Rectal smooth muscle tissue (tissue), 1 donor: ENCODE measurements at regions not wholly inside any gene's neighbourhood (a gene's known extent, or its start where the extent isn't known, plus 50 kb on each side); places are given as distances from the start of the nearest gene placed in this dataset.
"Not testable (repeated sequence)": the region's sequence is repeated elsewhere in the genome, so short reads cannot be mapped to it uniquely, and the experiment has no call there.

Experiments
- H3K27ac ChIP-seq: one replicate; pipeline ENCODE4 v1.7.0; 2013; ENCODE audit warnings: low read depth, low read length, inconsistent platforms
- H3K27me3 ChIP-seq: one replicate; pipeline ENCODE4 v1.7.0; 2013; ENCODE audit warnings: low read length; ENCODE audit not compliant: control insufficient read depth, insufficient read depth
- H3K36me3 ChIP-seq: one replicate; pipeline ENCODE4 v1.7.0; 2013; ENCODE audit warnings: low read length; ENCODE audit not compliant: control insufficient read depth, insufficient read depth
- H3K4me1 ChIP-seq: one replicate; pipeline ENCODE4 v1.7.0; 2013; ENCODE audit warnings: low read length; ENCODE audit not compliant: control insufficient read depth, insufficient read depth
- H3K4me3 ChIP-seq: one replicate; pipeline ENCODE4 v1.7.0; 2013; ENCODE audit warnings: low read length
- H3K9ac ChIP-seq: one replicate; pipeline ENCODE4 v1.7.0; 2013; ENCODE audit warnings: low read length

DNA sequence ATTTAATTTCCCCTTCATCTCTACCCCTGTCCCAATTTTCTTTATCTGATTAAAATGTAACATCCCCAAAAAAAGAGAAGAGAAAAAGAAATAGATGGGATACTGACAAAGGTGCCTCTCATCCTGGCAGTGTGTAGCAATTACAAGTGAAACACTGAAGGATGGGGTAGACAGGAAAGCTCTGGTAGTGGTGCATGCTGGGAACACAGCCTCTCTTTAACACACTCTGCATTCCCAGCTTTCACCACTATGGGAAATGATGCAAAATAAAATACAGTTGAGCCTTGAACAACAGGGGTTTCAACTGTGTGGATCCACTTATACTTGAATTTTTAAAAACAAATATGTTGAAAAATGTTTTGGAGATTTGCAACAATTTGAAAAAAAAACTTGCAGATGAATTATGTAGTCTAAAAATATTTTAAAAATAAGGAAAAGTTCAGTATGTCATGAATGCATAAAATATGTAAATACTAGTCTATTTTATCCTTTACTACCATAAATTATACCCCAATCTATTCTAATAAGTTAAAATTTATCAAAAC is 239.2 kb upstream of the DDX53 start:
- Histone ChIP-seq H3K4me3 (no peak overlapping the region), H3K9ac (no peak overlapping the region), H3K27me3 (no peaks in the 10 kb centered on the region)

DNA sequence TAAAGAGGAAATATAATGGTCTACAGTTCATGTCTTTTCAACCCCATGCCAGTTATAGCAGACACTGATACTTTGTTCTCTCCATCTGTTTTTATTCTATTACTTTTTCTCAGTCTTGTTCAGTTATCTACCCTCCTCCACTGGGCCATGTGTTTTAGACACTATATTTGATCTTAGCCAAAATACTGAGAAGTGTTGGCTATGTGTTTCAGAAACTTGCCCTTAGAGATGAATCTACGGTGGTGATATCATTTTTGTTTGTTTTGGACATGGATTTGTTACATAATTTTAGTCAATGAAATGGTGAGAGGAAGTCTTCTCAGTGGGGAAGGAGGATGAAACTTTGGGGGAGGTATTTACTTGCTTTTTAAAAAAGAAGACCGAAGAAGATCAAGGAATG is 211.5 kb upstream of the DDX53 start:
- Histone ChIP-seq H3K4me1 (no peaks in the 10 kb centered on the region), H3K36me3 (no peaks in the 10 kb centered on the region), H3K27me3 (no peaks in the 10 kb centered on the region), H3K4me3 (no peak overlapping the region), H3K9ac (no peak overlapping the region), H3K27ac (no peak overlapping the region)

More for the DNA sequence above, 239.2 kb upstream of the DDX53 start:
- no peaks in the 10 kb centered on the region for H3K36me3 ChIP-seq
- no peak overlapping the region for H3K27ac ChIP-seq
- H3K4me1 ChIP-seq = no peaks in the 10 kb centered on the region

DNA sequence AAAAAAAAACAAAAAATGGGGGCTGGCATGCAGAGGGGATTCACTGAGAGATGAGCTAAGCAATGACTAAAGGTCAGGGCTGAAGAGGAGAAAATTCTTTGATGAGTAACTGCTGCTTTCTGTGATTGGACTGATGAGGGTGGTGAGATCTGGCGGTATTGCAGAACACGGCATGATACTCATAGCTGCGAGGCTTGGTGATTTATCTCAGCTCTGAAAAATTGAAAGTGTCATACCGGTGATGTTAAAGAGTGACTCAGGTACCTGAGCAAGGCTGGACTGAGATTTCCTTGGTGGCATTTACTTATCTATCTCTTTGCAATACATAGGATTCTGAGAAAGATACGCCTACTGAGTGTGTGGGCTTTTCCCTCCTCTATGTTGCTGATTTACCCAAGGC is 204.1 kb upstream of the DDX53 start:
- Histone ChIP-seq H3K27ac (no peak overlapping the region), H3K36me3 (no peaks in the 10 kb centered on the region), H3K4me1 (no peaks in the 10 kb centered on the region), H3K9ac (no peak overlapping the region), H3K27me3 (no peaks in the 10 kb centered on the region), H3K4me3 (no peak overlapping the region)

DNA sequence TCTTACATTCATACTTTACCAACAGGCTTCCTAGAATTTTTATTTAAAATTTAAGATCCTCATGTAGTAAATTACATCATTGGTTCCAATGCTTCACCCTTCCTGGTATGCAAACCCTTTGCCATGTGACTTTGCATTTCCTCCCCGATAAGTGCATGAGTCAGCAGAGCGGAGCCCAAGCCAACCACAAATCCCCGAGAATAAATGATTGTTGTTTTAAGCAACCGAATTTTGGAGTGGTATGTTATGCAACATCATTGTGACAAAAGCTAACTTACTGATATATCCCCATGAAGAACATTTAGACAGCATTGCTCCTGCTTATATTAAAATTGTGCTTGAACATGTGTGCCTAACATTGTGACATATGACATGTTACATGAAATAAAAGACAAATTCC is 199.4 kb upstream of the DDX53 start:
- no peak overlapping the region for H3K4me3 ChIP-seq
- no peaks in the 10 kb centered on the region for H3K4me1 ChIP-seq
- H3K27me3 ChIP-seq = no peaks in the 10 kb centered on the region
- H3K9ac ChIP-seq = no peak overlapping the region
- no peak overlapping the region for H3K27ac ChIP-seq
- no peaks in the 10 kb centered on the region for H3K36me3 ChIP-seq

DNA sequence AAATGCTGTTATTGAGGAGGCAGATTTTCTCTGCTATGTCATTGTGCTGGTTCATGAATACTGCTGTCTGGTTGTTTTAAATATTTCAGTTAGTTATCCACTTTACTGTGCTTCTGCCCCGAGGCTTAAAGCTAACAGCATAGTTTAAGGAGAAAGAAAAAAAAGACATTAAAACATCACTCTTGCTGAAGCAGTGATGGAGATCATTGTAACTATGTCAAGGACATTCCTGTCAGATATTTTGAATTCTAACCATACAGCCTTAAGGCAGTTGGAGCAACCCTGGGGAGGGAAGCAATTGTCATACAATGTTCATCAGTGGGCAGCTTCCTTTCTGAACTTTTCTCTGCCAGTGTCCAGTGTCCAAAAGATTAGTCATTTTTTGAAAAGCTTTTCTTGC is 199.0 kb upstream of the DDX53 start:
- no peak overlapping the region for H3K4me3 ChIP-seq
- no peaks in the 10 kb centered on the region for H3K36me3 ChIP-seq
- no peaks in the 10 kb centered on the region for H3K27me3 ChIP-seq
- no peak overlapping the region for H3K9ac ChIP-seq
- no peak overlapping the region for H3K27ac ChIP-seq
- no peaks in the 10 kb centered on the region for H3K4me1 ChIP-seq

DNA sequence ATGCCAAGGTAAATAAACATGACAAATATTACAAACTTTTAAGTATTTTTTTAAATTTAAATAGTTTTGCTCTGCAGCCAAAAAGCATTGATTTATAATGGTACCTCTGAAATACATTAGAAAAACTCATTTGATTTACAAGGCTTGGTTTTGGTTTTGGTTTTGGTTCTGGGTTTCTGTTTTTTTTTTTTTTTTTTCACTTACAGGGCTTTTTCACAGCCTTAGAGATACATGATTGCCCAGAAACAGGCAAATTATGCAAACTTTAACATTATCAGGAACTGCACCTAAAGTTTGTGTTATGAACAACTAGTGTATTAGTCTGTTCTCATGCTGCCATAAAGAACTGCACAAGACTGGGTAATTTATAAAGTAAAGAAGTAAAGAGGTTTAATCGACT is 196.4 kb upstream of the DDX53 start:
- H3K27ac ChIP-seq = no peak overlapping the region
- H3K36me3 ChIP-seq = no peaks in the 10 kb centered on the region
- no peaks in the 10 kb centered on the region for H3K27me3 ChIP-seq
- H3K9ac ChIP-seq = no peak overlapping the region
- H3K4me1 ChIP-seq = no peaks in the 10 kb centered on the region
- no peak overlapping the region for H3K4me3 ChIP-seq

DNA sequence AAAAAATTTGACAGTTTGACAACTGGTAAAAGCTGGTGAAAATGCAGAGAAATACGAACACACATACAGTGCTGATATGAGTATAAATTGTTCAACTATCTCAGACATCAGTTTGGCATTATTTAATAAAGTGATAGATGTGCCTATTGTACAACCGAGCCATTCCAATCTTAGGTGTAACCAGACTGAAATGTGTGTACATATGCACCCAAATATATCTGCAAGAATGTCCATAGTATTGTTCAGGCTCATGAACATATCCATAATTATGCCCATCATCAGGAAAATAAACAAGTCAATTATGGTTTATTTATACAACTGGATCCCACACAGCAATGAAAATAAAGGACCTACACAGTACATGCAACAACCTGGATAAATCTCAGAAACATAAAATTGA is 188.9 kb upstream of the DDX53 start:
- Histone ChIP-seq H3K27me3 (no peaks in the 10 kb centered on the region), H3K36me3 (no peaks in the 10 kb centered on the region), H3K9ac (no peak overlapping the region), H3K27ac (no peak overlapping the region), H3K4me1 (no peaks in the 10 kb centered on the region), H3K4me3 (no peak overlapping the region)

DNA sequence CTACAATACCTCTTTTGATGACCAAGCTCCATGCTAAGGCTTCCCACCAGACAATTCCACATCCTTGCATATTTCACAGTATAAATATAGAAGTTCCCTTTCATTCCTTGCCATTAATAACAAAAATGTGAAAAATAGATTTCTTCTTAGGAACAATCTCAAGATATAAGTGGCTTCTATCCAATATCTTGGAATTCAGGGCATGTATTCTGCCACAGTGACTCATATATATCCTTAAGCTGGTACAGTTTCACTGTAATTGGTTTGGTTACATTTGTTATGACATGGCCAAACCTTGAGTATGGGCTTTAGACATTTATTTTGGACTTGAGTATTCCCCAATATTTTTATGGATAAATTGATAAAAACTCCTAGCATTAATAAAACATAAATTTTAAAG is 181.7 kb upstream of the DDX53 start:
- H3K4me3 ChIP-seq = no peak overlapping the region
- H3K4me1 ChIP-seq = no peaks in the 10 kb centered on the region
- no peak overlapping the region for H3K9ac ChIP-seq
- no peak overlapping the region for H3K27ac ChIP-seq
- no peaks in the 10 kb centered on the region for H3K27me3 ChIP-seq
- H3K36me3 ChIP-seq = no peaks in the 10 kb centered on the region

DNA sequence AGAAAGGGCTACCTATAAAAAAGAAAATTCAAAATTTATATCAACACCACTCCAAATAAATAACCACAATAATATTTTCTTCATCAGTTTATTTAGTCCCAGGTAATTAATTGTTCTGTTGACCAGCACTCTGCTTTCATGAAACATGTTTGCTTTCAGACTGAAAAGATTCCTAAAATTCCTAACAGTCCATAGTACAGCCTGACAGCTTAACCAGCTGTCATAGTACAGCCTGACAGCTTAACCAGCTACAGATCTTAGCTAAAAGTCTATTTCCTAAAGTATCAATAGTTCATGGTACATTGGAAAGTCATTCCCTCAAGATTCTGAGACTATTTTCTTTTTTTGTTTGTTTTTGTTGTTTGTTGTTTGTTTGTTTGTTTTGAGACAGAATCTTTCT is 144.1 kb upstream of the DDX53 start:
- Histone ChIP-seq H3K4me3 (no peak overlapping the region), H3K4me1 (no peaks in the 10 kb centered on the region), H3K27ac (no peak overlapping the region), H3K9ac (no peak overlapping the region), H3K27me3 (no peaks in the 10 kb centered on the region), H3K36me3 (no peaks in the 10 kb centered on the region)

DNA sequence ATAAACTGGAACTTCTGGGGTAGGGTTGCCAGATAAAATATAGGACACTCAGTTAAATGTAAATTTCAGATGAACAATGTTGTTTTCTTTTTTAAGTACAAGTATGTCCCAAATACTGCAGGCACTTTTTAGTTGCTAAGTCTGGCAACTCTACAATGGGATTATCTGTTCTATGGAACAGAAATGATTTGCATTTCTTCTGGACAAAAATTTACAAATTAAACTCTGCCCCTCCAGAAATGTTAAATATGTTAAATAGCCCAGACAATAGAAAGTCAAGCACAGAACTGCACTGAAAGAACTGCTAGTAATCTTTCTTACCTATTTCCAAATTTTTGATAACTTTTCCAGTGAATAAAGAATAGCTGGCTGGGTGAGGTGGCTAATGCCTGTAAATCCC is 140.1 kb upstream of the DDX53 start:
- no peak overlapping the region for H3K9ac ChIP-seq
- H3K27ac ChIP-seq = no peak overlapping the region
- no peak overlapping the region for H3K4me3 ChIP-seq
- H3K4me1 ChIP-seq = no peaks in the 10 kb centered on the region
- H3K36me3 ChIP-seq = no peaks in the 10 kb centered on the region
- H3K27me3 ChIP-seq = no peaks in the 10 kb centered on the region

DNA sequence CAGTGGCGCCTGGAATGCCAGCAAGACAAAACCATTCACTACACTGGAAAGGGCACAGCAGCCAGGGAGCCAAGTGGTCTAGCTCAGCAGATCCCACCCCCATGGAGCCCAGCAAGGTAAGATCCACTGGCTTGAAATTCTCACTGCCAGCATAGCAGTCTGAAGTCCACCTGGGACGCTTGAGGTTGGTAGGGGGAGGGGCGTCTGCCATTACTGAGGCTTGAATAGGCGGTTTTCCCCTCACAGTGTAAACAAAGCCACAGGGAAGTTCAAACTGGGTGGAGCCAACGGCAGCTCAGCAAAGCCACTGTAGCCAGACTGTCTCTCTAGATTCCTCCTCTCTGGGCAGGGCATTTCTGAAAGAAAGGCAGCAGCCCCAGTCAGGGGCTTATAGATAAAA is 133.0 kb upstream of the DDX53 start:
- not testable (repeated sequence) for H3K27me3 ChIP-seq, H3K9ac ChIP-seq, H3K36me3 ChIP-seq, H3K27ac ChIP-seq, H3K4me3 ChIP-seq, H3K4me1 ChIP-seq

DNA sequence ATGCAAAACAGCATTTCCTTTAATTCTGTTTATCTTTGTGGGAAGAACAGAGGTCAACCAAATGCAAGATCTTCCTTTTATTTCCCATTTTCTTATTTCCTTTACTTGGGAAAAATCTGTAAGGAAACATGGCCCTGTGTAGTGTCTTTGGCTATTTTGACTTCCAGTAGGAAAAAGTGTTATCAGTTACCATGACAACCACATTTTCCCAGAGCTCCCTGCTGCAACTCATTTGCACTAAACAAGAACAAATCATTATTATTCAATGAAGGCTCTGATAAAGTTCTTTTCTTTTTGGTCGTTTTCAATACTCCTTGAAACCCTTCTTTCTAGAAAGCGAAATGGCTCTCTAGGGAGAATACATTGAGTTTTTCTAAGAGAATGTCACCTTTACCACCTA is 117.2 kb upstream of the DDX53 start:
- H3K4me3 ChIP-seq = no peak overlapping the region
- H3K9ac ChIP-seq = no peak overlapping the region
- no peaks in the 10 kb centered on the region for H3K4me1 ChIP-seq
- no peaks in the 10 kb centered on the region for H3K27me3 ChIP-seq
- no peak overlapping the region for H3K27ac ChIP-seq
- H3K36me3 ChIP-seq = no peaks in the 10 kb centered on the region

DNA sequence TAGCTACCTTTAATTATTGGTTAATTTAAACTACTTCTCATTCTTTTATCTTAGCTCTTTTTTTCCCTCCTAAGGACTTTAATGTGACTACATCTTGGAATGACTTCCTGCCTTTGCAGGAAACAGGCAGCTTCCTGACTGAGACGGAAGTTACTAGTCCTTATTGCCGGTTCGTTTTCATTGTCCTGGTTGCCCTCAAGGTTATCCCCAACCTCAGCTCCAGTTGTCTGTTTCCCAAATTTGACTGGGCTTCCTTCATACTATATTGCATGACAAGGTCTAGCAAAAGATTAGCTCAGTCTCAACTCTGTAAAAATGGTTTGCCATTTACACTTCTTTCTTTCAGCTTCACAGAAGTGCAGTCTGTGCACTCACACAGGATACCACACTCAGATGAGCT is 109.9 kb upstream of the DDX53 start:
- Histone ChIP-seq H3K4me3 (no peak overlapping the region), H3K27ac (no peak overlapping the region), H3K27me3 (no peaks in the 10 kb centered on the region), H3K9ac (no peak overlapping the region), H3K4me1 (no peaks in the 10 kb centered on the region), H3K36me3 (no peaks in the 10 kb centered on the region)
